Mammary epithelial cell (primary cell): ENCODE measurements at regions not wholly inside any gene's neighbourhood (a gene's known extent, or its start where the extent isn't known, plus 50 kb on each side); places are given as distances from the start of the nearest gene placed in this dataset.
A peak's percentile ranks its signal among the peaks of the same experiment; 100 is the strongest.
"Not testable (repeated sequence)": the region's sequence is repeated elsewhere in the genome, so short reads cannot be mapped to it uniquely, and the experiment has no call there.

Source experiments
- CTCF ChIP-seq, 2 donors: IDR thresholded peaks in 1 of 2; conservative IDR thresholded peaks in 1 of 2; 2 replicates each; pipeline ENCODE4 v1.5.1; 2011 to 2012; ENCODE audit warnings: inconsistent platforms in 2 of 2, low read length in 2 of 2, mild to moderate bottlenecking in 2 of 2, control low read depth in 1 of 2, low read depth in 1 of 2; ENCODE audit not compliant: insufficient read depth in 1 of 2; ENCODE audit errors: extremely low read depth in 1 of 2
- EZH2 ChIP-seq: IDR thresholded peaks from 2 replicates; pipeline ENCODE4 v1.6.1; 2012; ENCODE audit warnings: low read length, inconsistent platforms, borderline replicate concordance

DNA sequence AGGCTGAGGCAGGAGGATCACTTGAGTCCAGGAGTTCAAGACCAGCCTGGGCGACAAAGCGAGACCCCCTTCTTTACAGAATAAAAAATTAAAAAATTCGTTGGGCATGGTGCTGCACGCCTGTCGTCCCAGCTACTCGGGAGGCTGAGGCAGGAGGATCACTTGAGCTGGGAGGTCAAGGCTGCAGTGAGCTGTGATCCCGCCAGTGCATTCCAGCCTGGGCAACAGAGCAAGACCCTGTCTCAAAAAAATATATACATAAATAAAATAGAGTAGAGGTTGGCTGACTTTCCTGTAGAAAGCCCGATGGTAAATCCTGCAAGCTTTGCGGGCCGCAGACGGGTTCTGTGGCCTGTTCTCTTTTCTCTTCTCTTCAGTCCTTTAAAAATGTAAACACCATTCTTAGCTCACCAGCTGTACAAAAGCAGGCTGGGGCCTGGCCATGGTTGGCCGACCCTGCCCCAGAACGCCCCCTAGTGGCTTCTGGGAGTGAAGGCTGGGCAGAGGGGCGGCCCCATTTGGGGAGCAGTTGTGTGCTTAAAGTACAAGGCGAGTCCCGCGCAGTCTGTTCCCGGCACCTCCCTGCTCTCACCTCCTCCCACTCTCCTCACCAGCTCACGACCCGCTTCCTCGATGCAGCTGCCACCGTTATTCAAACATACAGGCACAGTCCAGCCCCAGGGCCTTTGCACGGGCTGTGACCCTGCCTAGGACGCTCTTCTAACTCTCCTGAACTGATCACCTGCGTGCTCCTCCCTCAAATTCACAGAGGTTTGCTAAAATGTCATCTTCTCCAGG, 109.5 kb downstream of the CRLF3 start:
- TF ChIP-seq EZH2 = not testable (repeated sequence)
- peak; percentile 34 to 36 for TF ChIP-seq CTCF (conservative IDR thresholded peaks at IDR 0.05 in 1 of 2, IDR thresholded peaks at IDR 0.05 in 1 of 2; ENCODE audit: extremely low read depth in 1 of 2, insufficient read depth in 1 of 2, low read depth in 1 of 2, low read length in 2 of 2)
